Neuronal stem cell (in vitro differentiated cells): ENCODE measurements at regions not wholly inside any gene's neighbourhood (a gene's known extent, or its start where the extent isn't known, plus 50 kb on each side); places are given as distances from the start of the nearest gene placed in this dataset.

Experiments
- DNase-seq: peaks from one replicate; pipeline ENCODE4 v3.0.0-alpha.2; 2013; ENCODE audit warnings: low spot score
- H2AFZ ChIP-seq: one replicate; pipeline ENCODE4 v1.6.1; 2013; ENCODE audit warnings: mild to moderate bottlenecking, low read length, inconsistent platforms
- H2AK5ac ChIP-seq: 2 replicates; pipeline ENCODE4 v1.6.1; 2013; ENCODE audit warnings: low read depth, mild to moderate bottlenecking, inconsistent platforms, low read length, moderate library complexity, mixed read lengths
- H2BK120ac ChIP-seq: 2 replicates; pipeline ENCODE4 v1.6.1; 2013; ENCODE audit warnings: low read depth, mild to moderate bottlenecking, inconsistent platforms, low read length, moderate library complexity, mixed read lengths
- H2BK12ac ChIP-seq: one replicate; pipeline ENCODE4 v1.6.1; 2013; ENCODE audit warnings: low read length, inconsistent platforms
- H2BK15ac ChIP-seq: 2 replicates; pipeline ENCODE4 v1.6.1; 2013; ENCODE audit warnings: mild to moderate bottlenecking, low read length, inconsistent platforms, mixed read lengths
- H2BK5ac ChIP-seq: one replicate; pipeline ENCODE4 v1.6.1; 2013; ENCODE audit warnings: inconsistent platforms, mild to moderate bottlenecking, low read length, moderate library complexity
- H3K14ac ChIP-seq: one replicate; pipeline ENCODE4 v1.6.1; 2013; ENCODE audit warnings: low read length, inconsistent platforms
- H3K18ac ChIP-seq: 2 replicates; pipeline ENCODE4 v1.6.1; 2013; ENCODE audit warnings: low read length, inconsistent platforms
- H3K23ac ChIP-seq: 2 replicates; pipeline ENCODE4 v1.6.1; 2013; ENCODE audit warnings: low read depth, mild to moderate bottlenecking, mixed read lengths, low read length, inconsistent platforms; ENCODE audit not compliant: poor library complexity
- H3K27ac ChIP-seq: replicated peaks from 3 replicates; pipeline ENCODE4 v1.5.1; 2013; ENCODE audit warnings: low read length, inconsistent platforms
- H3K27me3 ChIP-seq, 3 experiments: 2 replicates each; pipeline ENCODE4 v1.6.1; 2013; ENCODE audit warnings: low read length in 3 of 3, mild to moderate bottlenecking in 2 of 3, inconsistent platforms in 1 of 3, low read depth in 1 of 3, mixed read lengths in 1 of 3, moderate library complexity in 1 of 3; ENCODE audit not compliant: control insufficient read depth in 3 of 3, insufficient read depth in 3 of 3
- H3K36me3 ChIP-seq, 2 donors: replicated peaks in 1 of 2; 2 replicates each; pipeline ENCODE4 v1.6.1; 2013; ENCODE audit warnings: low read length in 2 of 2; ENCODE audit not compliant: control insufficient read depth in 2 of 2, insufficient read depth in 2 of 2
- H3K4ac ChIP-seq: 2 replicates; pipeline ENCODE4 v1.6.1; 2013; ENCODE audit warnings: inconsistent platforms, mild to moderate bottlenecking, low read length, moderate library complexity
- H3K4me1 ChIP-seq, 2 donors: 1 replicate in 1 of 2; 2 replicates in 1 of 2; pipeline ENCODE4 v1.6.1; 2013; ENCODE audit warnings: low read length in 2 of 2, low read depth in 1 of 2; ENCODE audit not compliant: control insufficient read depth in 2 of 2, insufficient read depth in 1 of 2
- H3K4me2 ChIP-seq: one replicate; pipeline ENCODE4 v1.6.1; 2013; ENCODE audit warnings: mild to moderate bottlenecking, low read length, inconsistent platforms; ENCODE audit not compliant: insufficient read depth, poor library complexity, severe bottlenecking
- H3K4me3 ChIP-seq, 2 donors: 2 replicates each; pipeline ENCODE4 v1.5.1; 2013; ENCODE audit warnings: low read length in 2 of 2, mild to moderate bottlenecking in 2 of 2, inconsistent platforms in 1 of 2, moderate library complexity in 1 of 2
- H3K79me1 ChIP-seq: one replicate; pipeline ENCODE4 v1.6.1; 2013; ENCODE audit warnings: low read depth, mild to moderate bottlenecking, inconsistent platforms, low read length, moderate library complexity
- H3K9ac ChIP-seq: one replicate; pipeline ENCODE4 v1.6.1; 2013; ENCODE audit warnings: mild to moderate bottlenecking, low read depth, low read length, inconsistent platforms; ENCODE audit not compliant: poor library complexity
- H3K9me3 ChIP-seq, 2 donors: replicated peaks in 1 of 2; 2 replicates each; pipeline versions ENCODE3 to v1.6.1; 2013; ENCODE audit warnings: low read length in 2 of 2, mild to moderate bottlenecking in 2 of 2, inconsistent platforms in 1 of 2, low read depth in 1 of 2, mixed read lengths in 1 of 2, moderate library complexity in 1 of 2; ENCODE audit not compliant: control insufficient read depth in 2 of 2, insufficient read depth in 1 of 2
- H4K8ac ChIP-seq: one replicate; pipeline ENCODE4 v1.6.1; 2013; ENCODE audit warnings: low read depth, mild to moderate bottlenecking, inconsistent platforms, low read length, moderate library complexity
- H4K91ac ChIP-seq: one replicate; pipeline ENCODE4 v1.6.1; 2013; ENCODE audit warnings: low read length, low read depth, mild to moderate bottlenecking, inconsistent platforms; ENCODE audit not compliant: poor library complexity
- WGBS, 2 donors: extraction: QIAGEN DNeasy Blood & Tissue Kit; methylation state at CpG; one replicate each; pipeline ENCODE4 v1.1.7; 2013; ENCODE audit warnings: missing lambda C conversion rate in 2 of 2, mixed read lengths in 1 of 2; ENCODE audit not compliant: insufficient read length in 2 of 2, insufficient replicate concordance in 1 of 2; ENCODE audit errors: extremely low coverage in 2 of 2; 5-methylcytosine and 5-hydroxymethylcytosine counted together

DNA sequence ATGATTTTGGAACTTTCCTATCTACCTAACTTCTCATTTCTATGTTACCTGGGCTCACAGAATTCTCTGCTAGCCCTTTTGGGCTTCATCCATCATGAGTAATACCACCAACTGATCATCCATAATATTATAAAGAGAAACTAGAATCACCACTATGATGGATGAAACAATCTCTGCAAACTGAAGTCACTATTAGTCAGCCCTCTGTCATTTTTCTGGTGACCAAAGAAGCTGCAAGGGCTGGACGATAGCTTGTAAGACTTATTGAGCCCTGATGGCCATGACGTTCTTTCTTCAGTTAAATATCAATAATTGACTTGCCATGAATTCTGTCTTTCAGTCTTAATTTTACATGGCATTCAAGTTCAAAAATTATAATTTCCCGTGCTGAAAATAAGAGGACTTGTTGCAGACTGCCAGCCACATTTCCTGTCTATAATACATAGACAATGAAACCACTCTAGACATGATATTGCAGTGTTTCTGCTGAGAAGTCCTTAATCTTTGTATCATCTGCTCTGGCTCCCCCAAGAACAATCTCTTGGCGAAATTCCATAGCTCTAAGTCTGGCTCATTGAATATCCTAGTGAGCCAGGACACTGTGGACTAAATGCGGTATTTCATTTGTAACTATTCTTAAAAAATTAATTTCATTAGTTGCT lies 655.0 kb upstream of the CAMK1G start:
- no peak overlapping the region for H2BK120ac ChIP-seq
- H3K18ac ChIP-seq = no peak overlapping the region
- H3K9me3 ChIP-seq = no peaks in the 10 kb centered on the region
- H3K9ac ChIP-seq = no peak overlapping the region
- H3K27ac ChIP-seq = no peak overlapping the region
- DNase-seq = no peak
- H2BK15ac ChIP-seq = no peak overlapping the region
- no peak overlapping the region for H4K91ac ChIP-seq
- H2AK5ac ChIP-seq = no peak overlapping the region
- H2BK5ac ChIP-seq = no peak overlapping the region
- no peak overlapping the region for H3K23ac ChIP-seq
- H3K4ac ChIP-seq = no peak overlapping the region
- no peaks in the 10 kb centered on the region for H3K27me3 ChIP-seq
- no peak overlapping the region for H3K4me2 ChIP-seq
- no peak overlapping the region for H3K4me3 ChIP-seq
- no peak overlapping the region for H2AFZ ChIP-seq
- no CpG with 5 or more reads among the region's 5 CpGs for WGBS, 2 donors
- H3K79me1 ChIP-seq = no peaks in the 10 kb centered on the region
- H3K4me1 ChIP-seq = peaks cover 0 to 4% of the 10 kb centered on the region in 2 donors
- no peak overlapping the region for H3K14ac ChIP-seq
- no peak overlapping the region for H4K8ac ChIP-seq
- H2BK12ac ChIP-seq = no peak overlapping the region
- H3K36me3 ChIP-seq = no peaks in the 10 kb centered on the region

DNA sequence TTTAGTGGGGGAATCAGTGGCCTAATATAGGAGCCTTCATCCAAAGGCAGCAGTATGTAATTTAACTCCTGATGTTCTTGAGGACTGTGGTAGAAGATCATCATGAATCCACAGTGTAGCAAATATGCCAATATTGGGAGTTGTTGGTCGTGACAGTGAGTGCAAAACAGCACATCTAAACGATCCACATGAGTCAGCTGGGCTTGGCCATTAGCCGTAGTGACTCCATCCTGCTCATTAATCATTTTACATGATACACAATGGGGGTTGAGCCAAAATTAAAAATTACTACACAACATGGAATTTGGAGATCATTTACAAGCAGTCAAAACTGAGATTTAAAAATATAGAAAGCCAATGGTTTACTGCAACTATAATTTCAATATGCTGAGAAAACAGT lies 653.9 kb upstream of the CAMK1G start:
- Histone ChIP-seq H2AFZ (no peak overlapping the region), H2AK5ac (no peak overlapping the region), H2BK12ac (no peak overlapping the region), H3K18ac (no peak overlapping the region), H3K27me3 (no peaks in the 10 kb centered on the region), H3K79me1 (no peaks in the 10 kb centered on the region), H3K36me3 (no peaks in the 10 kb centered on the region), H3K9ac (no peak overlapping the region), H2BK120ac (no peak overlapping the region), H4K91ac (no peak overlapping the region), H4K8ac (no peak overlapping the region), H3K4me1 (peaks cover 0 to 4% of the 10 kb centered on the region in 2 donors), H2BK15ac (no peak overlapping the region), H3K4me3 (no peak overlapping the region), H3K9me3 (no peaks in the 10 kb centered on the region), H3K27ac (no peak overlapping the region), H3K4ac (no peak overlapping the region), H3K14ac (no peak overlapping the region), H2BK5ac (no peak overlapping the region), H3K23ac (no peak overlapping the region), H3K4me2 (no peak overlapping the region)
- no peak for DNase-seq
- no CpG with 5 or more reads among the region's 3 CpGs for WGBS, 2 donors

DNA sequence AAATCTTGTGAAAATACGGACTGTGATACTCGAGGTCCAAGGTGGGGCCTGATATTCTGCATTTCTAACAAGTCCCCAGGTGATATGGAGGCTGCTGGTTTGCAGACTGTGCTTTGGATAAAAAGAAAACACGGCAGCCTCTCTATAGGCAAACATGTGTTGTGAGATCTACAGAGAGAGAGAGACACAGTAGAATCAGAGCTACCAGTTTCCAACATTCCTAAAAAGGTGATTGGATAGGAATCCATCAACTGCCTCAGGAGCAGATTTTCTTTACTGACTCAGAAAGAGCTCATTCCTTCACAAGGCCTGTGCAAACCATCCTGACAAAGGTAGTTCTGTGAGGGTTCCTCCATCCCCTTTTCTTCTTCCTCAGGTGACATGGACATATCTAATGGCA lies 651.6 kb upstream of the CAMK1G start:
- no peak overlapping the region for H2BK120ac ChIP-seq
- no peak overlapping the region for H3K4ac ChIP-seq
- no peaks in the 10 kb centered on the region for H3K27me3 ChIP-seq
- no peak overlapping the region for H3K18ac ChIP-seq
- peaks cover 0 to 7% of the 10 kb centered on the region in 2 donors for H3K4me1 ChIP-seq
- H2BK15ac ChIP-seq = no peak overlapping the region
- no peak overlapping the region for H2AK5ac ChIP-seq
- no peak overlapping the region for H3K4me2 ChIP-seq
- no peak overlapping the region for H3K9ac ChIP-seq
- H3K27ac ChIP-seq = no peak overlapping the region
- WGBS, 2 donors = no CpG with 5 or more reads among the region's 3 CpGs
- no peaks in the 10 kb centered on the region for H3K79me1 ChIP-seq
- no peak overlapping the region for H2BK12ac ChIP-seq
- H3K9me3 ChIP-seq = no peaks in the 10 kb centered on the region
- H4K8ac ChIP-seq = no peak overlapping the region
- no peak overlapping the region for H2BK5ac ChIP-seq
- no peak overlapping the region for H3K4me3 ChIP-seq
- H2AFZ ChIP-seq = no peak overlapping the region
- H3K36me3 ChIP-seq = no peaks in the 10 kb centered on the region
- DNase-seq = no peak
- no peak overlapping the region for H4K91ac ChIP-seq
- H3K14ac ChIP-seq = no peak overlapping the region
- no peak overlapping the region for H3K23ac ChIP-seq

DNA sequence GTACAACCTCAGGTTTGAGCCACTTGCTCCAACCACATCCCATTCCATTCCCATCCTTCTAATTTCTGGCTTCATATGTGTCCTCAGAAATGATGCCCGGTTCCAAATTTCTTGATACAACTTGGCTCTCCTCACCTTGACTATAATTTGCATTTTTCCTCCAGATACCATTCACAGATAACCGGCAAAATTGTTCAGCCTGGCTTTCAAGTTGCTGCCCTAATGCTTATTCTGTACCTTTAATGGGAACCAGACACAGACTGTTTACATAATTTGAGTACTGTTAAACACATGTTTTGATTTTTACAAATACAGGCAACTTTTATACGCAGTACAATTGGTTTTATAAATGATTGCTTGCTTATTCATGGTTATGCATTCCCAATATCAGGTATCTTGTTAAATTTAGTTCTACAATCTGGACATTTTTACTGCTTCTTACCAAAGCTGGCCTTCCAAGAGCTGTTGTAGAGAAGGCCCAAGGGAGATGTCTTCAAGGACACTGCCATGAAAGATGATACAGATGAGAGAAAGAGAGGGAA lies 649.5 kb upstream of the CAMK1G start:
- no peak overlapping the region for H3K9ac ChIP-seq
- H3K79me1 ChIP-seq = no peaks in the 10 kb centered on the region
- no CpG with 5 or more reads among the region's 3 CpGs for WGBS, 2 donors
- H3K14ac ChIP-seq = no peak overlapping the region
- no peak overlapping the region for H3K23ac ChIP-seq
- no peak overlapping the region for H2AFZ ChIP-seq
- no peak overlapping the region for H2BK120ac ChIP-seq
- no peak overlapping the region for H3K4me3 ChIP-seq
- no peak overlapping the region for H3K18ac ChIP-seq
- H3K4me1 ChIP-seq = peaks cover 0 to 11% of the 10 kb centered on the region in 2 donors
- no peak overlapping the region for H2BK15ac ChIP-seq
- no peak for DNase-seq
- H3K9me3 ChIP-seq = no peaks in the 10 kb centered on the region
- no peak overlapping the region for H4K91ac ChIP-seq
- H3K4me2 ChIP-seq = no peak overlapping the region
- no peak overlapping the region for H3K4ac ChIP-seq
- H2BK5ac ChIP-seq = no peak overlapping the region
- no peak overlapping the region for H4K8ac ChIP-seq
- H3K27me3 ChIP-seq = no peaks in the 10 kb centered on the region
- H2AK5ac ChIP-seq = no peak overlapping the region
- H2BK12ac ChIP-seq = no peak overlapping the region
- no peaks in the 10 kb centered on the region for H3K36me3 ChIP-seq
- H3K27ac ChIP-seq = no peak overlapping the region
